ENCODE measurements at regions not wholly inside any gene's neighbourhood (a gene's known extent, or its start where the extent isn't known, plus 50 kb on each side); places are given as distances from the start of the nearest gene placed in this dataset.
"Not testable (repeated sequence)": the region's sequence is repeated elsewhere in the genome, so short reads cannot be mapped to it uniquely, and the experiment has no call there.

DNA sequence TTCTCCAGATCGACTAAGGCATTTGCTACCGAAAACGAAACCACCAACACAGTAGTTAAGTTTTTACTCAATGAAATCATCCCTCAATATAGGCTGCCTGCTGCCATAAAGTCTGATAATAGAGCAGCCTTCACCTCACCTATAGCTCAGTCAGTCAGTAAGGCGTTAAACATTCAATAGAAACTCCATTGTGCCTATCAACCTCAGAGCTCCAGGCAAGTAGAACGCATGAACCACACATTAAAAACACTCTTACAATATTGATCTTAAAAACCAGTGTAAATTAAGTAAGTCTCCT lies 160.6 kb downstream of the DEFB131A start:
- not testable (repeated sequence) for DNase-seq

DNA sequence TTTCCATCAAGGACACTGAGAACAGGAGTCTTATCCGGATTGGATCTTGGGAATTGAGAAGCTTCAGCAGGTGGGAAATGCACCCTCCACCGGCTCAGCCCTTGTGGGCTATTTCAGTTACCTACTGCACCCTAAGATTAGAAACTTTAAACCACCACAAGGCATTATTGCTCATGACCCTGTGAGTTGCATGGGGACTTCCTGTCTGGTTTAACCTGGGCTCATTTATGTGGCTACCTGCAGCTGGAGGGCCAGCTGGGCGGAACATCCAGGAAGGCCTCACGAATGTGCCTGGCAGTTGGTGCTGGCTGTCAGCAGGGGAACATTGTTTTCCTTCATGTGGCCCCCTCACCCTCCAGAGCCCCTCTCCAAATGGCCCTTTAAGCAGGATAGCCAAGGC lies 164.1 kb downstream of the DEFB131A start:
- no peak for DNase-seq

DNA sequence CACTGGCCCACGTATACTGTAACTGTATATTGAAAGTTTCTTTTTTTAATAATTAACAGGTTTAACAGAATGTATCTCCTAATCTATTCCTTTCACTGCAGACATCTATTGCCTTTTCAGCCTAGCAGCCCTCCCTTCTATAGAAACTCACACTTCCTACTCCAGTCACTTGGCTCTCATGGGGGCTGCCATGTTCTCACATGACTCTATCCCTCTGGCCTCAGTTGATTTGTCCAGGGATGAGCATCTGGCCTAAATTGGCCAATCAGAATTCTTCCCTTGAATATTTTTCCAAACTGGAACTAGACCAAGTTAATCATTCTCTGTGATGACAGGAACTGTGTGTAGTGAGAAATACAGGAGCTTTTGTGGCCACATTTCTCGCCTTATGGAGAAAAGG lies 166.1 kb downstream of the DEFB131A start:
- DNase-seq: not testable (repeated sequence)

DNA sequence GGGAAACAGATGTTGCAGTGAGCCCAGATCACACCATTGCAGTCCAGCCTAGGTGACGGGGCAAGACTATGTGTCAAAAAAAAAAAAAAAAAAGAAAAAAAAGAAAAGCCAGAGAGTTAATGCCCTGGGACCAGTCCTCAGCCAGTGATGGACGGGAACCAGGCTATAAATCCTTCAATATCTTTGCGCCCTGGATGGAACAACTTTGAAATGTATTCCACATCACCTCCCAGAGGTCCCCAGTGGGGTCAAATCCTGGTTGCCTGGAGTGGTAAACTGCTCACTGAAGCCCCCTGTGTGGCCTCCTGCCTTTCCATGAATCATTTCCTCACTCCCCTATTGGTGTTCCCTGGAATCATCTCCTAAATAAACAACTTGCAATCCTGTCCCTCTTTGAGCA lies 166.9 kb downstream of the DEFB131A start:
- no peak for DNase-seq

DNA sequence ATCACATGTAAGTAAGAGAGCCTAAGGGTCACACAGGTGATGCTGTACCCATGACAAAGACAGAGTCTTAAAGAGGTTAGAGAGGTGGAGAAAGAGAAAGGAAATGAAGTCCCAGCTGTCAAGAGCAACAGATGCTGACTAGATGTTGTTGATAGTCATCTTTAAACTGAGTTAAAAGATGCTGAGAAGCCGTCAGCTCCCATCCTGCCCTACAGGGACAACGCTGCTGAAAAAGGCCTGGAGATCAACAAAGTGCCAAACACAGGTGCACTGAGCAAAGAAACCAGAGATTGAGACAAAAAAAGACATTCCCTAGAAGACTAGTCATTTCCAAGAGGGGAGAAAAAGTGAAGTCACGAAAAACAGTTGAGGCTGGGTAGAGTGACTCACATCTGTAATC lies 145.0 kb upstream of the DRD5 start:
- DNase-seq: not testable (repeated sequence)

DNA sequence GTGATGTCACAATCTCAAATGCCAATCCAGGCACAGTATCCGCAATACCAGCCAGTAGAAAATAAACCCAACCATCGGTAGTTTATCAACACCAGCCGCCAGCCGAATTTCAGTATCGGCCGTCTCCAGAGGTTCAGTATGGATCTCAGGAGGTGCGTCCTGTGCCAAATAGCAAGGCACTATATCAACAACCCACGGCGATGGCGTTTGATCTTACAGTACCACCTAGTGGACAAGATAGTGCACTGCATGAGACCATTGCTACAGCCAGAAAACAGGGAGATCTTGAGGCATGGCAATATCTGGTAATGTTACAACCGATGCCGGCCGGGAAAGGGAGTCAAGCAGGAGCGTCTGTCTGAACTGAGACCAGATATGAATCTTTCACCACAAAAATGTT lies 121.8 kb upstream of the DRD5 start:
- not testable (repeated sequence) for DNase-seq

DNA sequence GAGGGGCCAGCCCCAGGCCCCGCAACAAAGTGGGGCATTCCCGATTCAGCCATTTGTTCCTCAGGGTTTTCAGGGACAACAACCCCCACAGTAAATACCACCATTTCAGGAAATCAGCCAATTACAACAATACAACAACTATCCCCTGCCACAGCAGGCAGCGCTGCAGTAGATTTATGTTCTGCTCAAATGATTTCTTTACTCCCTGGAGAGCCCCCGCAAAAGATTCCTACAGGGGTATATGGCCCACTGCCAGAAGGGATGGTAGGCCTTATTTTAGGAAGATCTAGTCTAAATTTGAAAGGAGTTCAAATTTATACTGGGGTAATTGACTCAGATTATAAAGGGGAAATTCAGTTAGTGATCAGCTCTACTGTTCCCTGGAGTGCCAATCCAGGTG lies 120.5 kb upstream of the DRD5 start:
- DNase-seq: not testable (repeated sequence)

DNA sequence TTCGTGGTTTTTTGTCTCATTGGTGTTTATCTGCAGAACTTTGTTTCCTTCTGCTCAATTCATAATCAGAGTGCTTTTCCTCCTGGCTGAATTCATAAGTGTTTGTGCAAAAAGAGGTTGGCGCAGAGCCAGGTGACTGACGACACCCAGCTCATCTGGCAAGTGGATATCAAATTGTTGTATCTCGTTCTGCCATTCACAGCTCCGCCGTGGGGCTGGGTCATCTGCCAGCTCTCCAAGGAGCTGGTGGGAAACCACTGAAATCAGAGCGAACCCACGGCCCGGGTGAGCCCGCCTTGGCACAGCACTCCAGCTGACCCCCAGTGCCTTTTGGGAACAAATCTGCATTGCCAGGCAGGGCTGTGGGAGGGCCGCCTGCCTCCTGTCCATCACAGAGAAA lies 110.7 kb upstream of the DRD5 start:
- DNase-seq: peak; percentile 69

DNA sequence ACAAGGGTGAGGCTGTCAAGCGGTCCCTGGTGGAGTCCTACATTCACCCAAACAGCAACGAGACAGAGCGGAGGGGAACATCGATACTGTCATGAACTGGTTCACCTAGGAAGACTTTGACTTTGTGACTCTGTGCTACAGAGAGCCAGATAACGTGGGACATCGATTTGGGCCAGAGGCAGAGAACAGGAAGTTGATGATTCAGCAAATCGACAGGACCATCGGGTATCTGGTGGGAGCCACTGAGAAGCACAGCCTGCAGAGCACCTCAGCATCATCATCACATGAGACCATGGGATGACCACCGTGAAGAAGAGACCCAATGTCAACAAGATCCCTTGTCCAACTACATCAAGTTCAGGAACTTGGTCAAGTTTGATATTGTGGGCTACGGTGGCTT lies 104.1 kb upstream of the DRD5 start:
- DNase-seq: not testable (repeated sequence)

DNA sequence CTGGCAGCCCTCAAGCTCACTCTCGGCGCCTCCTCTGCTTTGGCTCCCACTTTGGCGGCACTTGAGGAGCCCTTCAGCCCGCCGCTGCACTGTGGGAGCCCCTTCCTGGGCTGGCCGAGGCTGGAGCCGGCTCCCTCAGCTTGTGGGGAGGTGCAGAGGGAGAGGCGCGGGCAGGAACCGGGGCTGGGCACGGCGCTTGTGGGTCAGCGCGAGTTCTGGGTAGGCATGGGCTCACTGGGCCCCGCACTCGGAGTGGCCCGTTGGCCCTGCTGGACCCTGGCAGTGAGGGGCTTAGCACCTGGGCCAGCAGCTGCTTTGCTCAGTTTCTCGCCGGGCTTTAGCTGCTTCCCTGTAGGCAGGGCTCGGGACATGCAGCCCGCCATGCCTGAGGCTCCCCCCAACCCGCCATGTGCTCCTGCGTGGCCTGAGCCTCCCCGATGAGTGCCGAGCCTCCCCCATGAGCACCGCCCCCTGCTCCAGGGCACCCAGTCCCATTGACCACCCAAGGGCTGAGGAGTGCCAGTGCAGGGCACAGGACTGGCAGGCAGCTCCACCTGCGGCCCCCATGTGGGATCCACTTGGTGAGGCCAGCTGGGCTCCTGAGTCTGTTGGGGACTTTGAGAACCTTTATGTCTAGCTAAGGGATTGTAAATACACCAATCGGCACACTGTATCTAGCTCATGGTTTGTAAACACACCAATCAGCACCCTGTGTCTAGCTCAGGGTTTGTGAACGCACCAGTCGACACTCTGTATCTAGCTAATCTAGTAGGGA lies 101.5 kb upstream of the DRD5 start:
- DNase-seq: no peak

DNA sequence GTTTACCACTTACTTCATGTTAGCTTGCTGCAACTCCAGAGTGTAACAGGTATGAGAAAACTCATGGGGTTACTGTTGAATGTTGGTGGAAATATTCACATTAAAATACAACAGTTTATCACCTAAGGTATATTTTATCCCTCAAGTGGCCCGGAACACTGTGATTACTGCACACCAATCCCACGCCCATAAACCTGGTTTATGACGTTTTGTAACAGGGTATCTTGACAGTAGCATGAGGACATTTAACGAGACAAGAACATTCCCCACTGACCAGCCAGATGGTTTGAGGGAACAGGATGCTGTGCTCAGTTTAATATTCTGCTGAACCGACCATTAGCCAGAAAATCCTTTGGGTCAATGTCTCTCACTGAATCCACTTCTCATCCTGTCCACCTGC lies 98.3 kb upstream of the DRD5 start:
- DNase-seq: not testable (repeated sequence)

DNA sequence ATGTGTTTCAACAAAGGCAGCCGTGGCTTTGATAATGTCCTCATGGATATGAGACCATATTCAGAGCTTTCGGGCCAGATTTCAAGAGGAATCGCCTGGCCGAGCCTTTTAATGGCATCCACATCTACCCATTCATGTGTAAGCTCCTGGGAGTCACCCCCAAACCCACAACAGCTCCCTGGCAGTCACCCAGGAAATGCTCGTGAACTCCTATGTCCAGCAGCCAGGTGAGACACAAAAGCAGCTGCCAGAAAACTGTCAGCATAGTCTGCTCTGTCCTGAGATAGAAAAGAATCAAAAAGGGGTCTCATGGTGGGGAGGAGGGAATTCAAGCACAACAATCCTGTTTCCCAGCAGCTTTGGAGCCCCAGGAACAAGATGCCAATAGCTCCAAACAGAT lies 96.4 kb upstream of the DRD5 start:
- not testable (repeated sequence) for DNase-seq

DNA sequence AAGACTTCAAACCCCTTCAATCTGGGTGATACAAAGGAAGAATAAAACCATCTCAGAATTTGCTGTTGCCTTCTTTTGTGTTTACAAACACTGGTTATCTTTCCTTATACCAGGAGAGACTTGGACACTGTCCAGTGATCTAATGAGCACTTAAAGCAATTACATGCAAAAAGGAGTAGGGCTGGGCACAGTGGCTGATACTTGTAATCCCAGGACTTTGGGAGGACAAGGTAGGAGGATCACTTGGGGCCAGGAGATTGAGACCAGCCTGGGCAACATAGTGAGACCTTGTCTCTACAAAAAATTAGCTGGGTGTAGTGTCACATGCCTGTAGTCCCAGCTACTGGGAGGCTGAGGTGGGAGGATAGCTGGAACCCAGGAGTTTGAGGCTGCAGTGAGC lies 95.7 kb upstream of the DRD5 start:
- DNase-seq: no peak

DNA sequence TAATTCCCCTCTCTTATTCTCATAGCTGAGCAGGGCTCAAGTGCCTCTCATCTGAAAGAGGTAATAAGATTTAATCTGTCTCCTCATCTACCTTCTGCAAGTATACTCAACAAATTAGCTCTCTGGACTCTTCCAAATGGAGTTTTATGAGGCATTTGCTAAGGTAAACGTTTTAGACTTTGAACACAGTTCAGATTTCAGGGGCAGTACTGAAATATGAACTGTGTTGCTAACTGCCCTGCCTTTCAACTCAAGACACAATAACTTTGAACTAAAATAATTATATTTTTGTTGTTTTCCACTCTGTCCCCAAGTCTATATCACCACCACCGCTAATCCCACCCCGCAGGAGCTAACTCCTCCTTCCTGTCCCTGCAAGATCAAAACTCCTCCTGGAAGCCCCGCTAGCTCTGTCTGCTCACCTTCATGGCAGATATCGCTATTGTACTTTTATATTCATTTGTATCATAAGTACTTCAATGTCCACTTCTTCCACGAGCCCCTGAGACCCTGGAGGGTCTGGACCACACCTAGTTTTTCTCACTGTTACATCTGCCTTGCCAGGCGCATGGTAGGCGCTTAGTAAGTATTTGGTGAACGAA lies 90.7 kb upstream of the DRD5 start:
- not testable (repeated sequence) for DNase-seq

DNA sequence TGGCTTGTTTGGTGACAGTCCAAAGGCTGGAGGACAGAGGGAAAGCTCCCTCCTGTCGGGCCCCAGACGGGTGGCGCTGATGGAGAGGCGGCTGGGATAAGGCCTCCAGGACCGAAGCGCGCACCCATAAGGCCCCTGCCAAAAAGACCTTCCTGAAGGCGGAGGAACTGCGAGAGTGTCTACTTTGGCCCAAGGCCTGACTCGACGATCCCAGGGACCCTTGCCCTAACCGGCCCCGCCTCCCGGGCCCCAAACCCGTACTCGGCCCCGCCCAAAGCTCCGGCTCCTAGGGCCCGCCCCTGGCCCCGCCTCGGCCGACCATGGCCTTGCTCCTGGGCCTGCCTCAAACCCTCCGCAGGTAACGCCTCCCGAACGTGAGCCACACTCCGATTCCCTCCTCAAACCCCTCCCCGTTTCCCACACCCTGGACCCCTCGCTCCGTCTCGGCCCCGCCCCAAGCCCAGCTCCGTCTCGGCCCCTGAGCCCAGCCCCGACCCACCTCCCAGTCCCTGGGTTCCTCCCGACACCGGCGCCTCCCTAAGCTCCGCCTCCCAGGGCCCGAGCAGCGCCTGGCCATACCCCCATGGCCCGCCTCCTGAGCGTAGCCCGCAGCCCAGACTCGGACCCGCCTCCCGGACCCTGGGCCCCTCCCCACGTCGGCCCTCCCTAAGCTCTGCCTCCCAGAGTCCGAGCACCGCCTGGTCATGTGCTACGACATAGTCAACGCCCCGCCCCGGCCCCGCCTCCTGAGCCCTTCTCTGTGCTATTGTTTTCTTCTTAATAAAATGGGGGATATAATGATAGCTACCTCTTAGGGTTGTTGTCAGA lies 90.0 kb upstream of the DRD5 start:
- DNase-seq: peak; percentile 95

DNA sequence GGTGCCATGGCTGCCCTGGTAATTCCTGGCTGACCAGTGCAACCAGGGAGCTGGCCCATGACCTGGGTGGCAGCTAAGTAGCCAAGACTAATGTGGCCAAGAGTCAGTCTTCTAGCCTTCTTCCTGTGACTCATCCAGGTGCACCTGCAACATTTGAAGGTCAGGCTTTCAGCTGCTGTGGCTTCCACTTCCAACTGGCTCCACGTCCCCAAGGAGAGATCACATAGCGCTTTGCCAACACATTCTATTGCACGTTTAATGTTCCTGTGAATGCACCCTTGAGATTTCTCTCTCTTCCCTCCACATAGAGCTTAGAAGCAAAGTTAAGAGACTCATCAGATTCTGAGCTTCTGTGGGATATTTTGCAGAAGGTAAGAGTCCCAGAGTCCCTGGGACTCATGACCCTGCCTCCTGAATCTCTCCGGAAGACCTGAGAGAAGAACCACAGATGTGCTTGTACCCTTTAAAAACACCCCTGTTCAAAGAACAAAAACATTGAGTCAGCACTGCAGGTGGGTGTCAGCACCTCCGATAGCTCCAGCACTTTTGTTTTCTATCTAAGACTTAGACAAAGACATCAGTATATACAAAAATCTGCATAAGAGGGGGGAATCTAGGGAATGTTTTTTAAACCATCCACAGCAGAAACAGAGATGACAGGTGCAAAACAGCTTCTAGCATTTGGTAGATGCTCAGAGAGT lies 88.5 kb upstream of the DRD5 start:
- not testable (repeated sequence) for DNase-seq

DNA sequence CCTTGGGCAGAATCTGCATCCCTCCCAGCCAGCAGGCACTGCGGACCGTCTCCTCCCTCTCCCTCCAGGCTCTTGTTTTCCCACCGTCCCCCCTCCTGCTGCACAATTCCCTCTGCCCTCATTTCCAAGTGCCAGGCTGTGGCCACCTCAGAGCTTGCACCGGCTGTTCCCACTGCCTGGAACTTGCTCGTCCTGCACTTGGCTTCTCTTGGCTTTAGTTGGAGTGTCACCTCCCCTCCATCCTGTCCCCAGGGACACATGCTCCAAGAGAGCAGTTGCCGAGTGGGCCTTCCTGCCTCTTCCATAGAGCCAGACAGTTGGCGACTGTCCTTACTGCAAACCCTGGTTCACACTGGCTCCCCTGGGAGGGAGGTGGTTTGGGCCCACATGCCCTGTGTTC lies 87.0 kb upstream of the DRD5 start:
- DNase-seq: not testable (repeated sequence)

DNA sequence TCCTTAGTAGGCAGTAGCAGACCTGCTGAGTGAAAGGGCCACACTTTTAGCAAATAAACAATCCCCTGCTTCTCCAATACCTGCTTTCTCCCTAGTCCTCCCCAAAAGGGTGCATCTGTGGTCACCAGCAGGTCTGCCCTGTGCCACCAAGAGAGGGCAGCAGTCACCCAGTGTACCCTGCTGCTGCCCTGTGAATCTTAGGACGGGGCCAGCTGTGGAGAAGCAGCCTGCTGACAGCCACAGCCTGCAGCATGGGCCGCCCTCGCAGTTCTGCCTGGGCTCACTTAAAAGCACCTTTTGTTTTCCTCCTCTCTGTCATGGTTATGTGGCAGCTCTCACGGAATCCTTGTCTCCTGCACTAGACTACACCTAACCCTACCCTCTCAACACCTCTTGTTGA lies 85.4 kb upstream of the DRD5 start:
- DNase-seq: peak; percentile 61

DNA sequence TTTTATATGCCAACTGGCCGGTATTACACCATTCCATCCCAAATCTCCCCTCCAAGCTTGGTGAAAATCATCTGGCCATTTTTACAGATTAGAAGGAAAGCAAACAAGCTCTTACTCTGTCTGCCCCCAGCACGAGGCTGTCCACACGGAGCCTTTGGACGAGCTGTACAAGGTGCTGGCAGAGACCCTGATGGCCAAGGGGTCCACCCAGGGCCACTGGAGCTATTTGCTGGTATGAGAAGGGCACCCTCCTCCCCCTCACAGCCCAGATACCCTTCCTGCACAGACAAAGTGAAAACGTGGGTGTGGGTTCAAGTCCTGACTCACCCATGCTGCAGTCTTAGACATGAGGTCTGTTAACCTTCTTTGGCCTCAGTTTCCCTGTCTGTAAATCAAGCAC lies 84.9 kb upstream of the DRD5 start:
- not testable (repeated sequence) for DNase-seq

DNA sequence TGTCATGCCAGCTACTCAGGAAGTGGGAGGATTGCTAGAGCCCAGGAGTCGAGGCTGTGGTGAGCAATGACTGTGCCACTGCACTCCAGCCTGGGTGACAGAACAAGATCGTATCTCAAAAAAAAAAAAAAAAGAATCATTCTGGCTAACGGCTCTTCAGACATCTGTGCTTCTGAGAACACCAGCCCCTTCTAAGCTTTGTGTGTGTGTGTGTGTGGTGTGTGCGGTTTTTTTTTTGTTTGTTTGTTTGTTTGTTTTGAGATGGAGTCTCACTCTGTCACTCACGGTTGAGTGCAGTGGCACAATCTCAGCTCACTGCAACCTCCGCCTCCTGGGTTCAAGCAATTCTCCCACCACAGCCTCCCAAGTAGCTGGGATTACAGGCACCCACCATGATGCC lies 79.4 kb upstream of the DRD5 start:
- DNase-seq: not testable (repeated sequence)

DNA sequence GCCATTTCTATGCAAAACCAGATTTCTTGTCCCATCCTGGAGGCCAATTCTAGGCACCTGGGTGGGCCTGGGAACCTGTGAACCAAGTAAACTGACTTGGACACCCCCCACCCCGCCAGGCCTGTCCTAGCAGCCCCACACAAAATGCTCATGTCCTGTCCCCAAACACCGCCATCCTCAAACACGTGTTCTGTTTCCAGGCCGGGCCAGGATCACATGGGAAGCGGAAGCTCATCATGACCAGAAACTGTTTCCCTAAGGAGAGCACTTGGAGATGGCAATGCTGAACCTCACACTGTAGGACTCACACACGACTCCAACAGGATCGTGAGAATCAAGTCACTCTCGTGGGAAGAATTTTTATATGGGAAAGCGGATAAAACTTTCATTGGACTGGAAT lies 78.7 kb upstream of the DRD5 start:
- not testable (repeated sequence) for DNase-seq

DNA sequence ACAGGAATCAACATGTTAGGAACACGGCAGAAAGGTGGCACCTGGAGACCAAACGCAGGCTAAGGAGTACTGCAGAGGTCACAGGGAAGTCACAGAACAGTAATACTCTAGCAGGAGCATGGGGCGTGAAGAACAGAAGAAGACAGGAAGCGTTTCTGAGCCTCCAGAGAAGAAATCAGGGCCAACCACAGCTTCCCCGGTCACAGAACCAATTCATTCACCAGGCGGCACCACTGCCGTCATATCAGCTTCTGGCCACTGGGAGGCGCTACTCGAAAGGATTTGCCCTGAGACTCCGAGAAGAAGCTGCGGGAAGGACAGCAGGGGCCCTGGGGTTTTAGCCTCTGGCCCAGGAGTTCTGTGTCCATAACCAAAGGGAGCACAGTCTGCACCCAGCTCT lies 78.0 kb upstream of the DRD5 start:
- DNase-seq: peak; percentile 65

DNA sequence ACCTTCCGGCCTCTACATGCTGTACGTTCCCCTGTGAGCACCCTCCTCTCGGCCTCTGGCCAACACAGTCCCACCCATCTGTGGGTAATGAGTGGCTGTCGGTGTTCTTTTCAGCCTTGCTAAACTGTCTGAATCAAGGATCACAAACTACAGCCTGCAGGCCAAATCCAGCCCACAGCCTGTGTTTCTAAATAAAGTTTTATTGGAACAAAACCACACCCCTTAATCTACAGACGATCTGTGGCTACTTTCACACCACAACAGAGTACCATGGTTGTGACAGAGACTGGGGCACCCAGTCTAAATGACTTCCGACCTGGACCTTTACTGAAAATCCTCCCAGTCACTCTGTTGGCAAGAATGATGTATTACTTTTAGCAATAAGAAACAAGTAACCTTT lies 77.3 kb upstream of the DRD5 start:
- not testable (repeated sequence) for DNase-seq

Measured in NCI-H345 (cell line).